RWPE2 (cell line): ENCODE measurements at regions not wholly inside any gene's neighbourhood (a gene's known extent, or its start where the extent isn't known, plus 50 kb on each side); places are given as distances from the start of the nearest gene placed in this dataset.
A peak's percentile ranks its signal among the peaks of the same experiment; 100 is the strongest.

Experiments used
- ATAC-seq: fragments of 200-7000 bp; cut with Tn5 transposase; 3 replicates; pipeline ENCODE4 v1.9.1; 2021; ENCODE audit warnings: low read depth
- DNase-seq: peaks from one replicate; pipeline ENCODE4 v3.0.0-alpha.2; 2020; ENCODE audit warnings: low spot score
- H3K27ac ChIP-seq: fragments of 450-650 bp; 2 replicates; pipeline ENCODE4 v1.5.1; 2017; ENCODE audit warnings: mild to moderate bottlenecking; ENCODE audit not compliant: poor library complexity, severe bottlenecking
- H3K27me3 ChIP-seq: fragments of 250-450 bp; sonication (Bioruptor Pico); 2 replicates; pipeline ENCODE4 v1.5.1; 2021; ENCODE audit warnings: mild to moderate bottlenecking, moderate library complexity; ENCODE audit not compliant: insufficient read depth, poor library complexity, severe bottlenecking
- H3K36me3 ChIP-seq: fragments of 250-450 bp; sonication (Bioruptor Pico); 2 replicates; pipeline ENCODE4 v1.5.1; 2020; ENCODE audit warnings: low read depth, mild to moderate bottlenecking, moderate library complexity
- H3K4me1 ChIP-seq: fragments of 250-450 bp; sonication (Bioruptor Pico); 2 replicates; pipeline ENCODE4 v1.5.1; 2021; ENCODE audit warnings: mild to moderate bottlenecking, moderate library complexity; ENCODE audit not compliant: insufficient read depth, poor library complexity, severe bottlenecking
- H3K4me3 ChIP-seq: fragments of 250-450 bp; sonication (Bioruptor Pico); 2 replicates; pipeline ENCODE4 v1.5.1; 2021; ENCODE audit warnings: mild to moderate bottlenecking, moderate library complexity; ENCODE audit not compliant: severe bottlenecking
- H3K9me3 ChIP-seq: fragments of 250-450 bp; sonication (Bioruptor Pico); 2 replicates; pipeline ENCODE4 v1.5.1; 2021; ENCODE audit warnings: mild to moderate bottlenecking, moderate library complexity; ENCODE audit not compliant: severe bottlenecking
- TF ChIP-seq, protein P1 (sequence below): fragments of 450-650 bp; IDR thresholded peaks from one replicate; pipeline ENCODE4 v1.5.1; 2017; ENCODE audit warnings: mild to moderate bottlenecking, moderate library complexity; ENCODE audit not compliant: poor library complexity, severe bottlenecking

DNA sequence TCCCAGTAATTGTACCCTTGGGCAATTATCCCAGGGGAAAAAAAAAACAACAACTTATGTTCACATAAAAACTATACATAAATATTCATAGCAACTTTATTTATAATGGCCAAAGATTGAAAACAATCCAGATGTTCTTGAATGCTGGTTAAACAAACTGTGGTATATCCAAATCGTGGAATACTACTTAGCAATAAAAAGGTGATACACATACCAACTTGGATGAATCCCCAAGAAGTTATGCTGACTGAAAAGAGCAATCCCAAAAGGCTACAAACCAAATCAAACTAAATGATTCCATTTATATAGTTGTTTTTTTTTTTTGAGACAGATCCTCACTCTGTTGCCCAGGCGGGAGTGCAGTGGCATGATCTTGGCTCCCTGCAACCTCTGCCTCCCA is 129.7 kb downstream of the QRSL1 start:
- Histone ChIP-seq H3K36me3 (no peaks in the 10 kb centered on the region), H3K4me3 (no peak overlapping the region), H3K4me1 (peaks cover 3% of the 10 kb centered on the region), H3K27me3 (no peaks in the 10 kb centered on the region), H3K9me3 (no peaks in the 10 kb centered on the region), H3K27ac (no peak overlapping the region)
- no peak for DNase-seq
- TF ChIP-seq, protein P1, sequence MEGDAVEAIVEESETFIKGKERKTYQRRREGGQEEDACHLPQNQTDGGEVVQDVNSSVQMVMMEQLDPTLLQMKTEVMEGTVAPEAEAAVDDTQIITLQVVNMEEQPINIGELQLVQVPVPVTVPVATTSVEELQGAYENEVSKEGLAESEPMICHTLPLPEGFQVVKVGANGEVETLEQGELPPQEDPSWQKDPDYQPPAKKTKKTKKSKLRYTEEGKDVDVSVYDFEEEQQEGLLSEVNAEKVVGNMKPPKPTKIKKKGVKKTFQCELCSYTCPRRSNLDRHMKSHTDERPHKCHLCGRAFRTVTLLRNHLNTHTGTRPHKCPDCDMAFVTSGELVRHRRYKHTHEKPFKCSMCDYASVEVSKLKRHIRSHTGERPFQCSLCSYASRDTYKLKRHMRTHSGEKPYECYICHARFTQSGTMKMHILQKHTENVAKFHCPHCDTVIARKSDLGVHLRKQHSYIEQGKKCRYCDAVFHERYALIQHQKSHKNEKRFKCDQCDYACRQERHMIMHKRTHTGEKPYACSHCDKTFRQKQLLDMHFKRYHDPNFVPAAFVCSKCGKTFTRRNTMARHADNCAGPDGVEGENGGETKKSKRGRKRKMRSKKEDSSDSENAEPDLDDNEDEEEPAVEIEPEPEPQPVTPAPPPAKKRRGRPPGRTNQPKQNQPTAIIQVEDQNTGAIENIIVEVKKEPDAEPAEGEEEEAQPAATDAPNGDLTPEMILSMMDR: no peak
- no peak for ATAC-seq

DNA sequence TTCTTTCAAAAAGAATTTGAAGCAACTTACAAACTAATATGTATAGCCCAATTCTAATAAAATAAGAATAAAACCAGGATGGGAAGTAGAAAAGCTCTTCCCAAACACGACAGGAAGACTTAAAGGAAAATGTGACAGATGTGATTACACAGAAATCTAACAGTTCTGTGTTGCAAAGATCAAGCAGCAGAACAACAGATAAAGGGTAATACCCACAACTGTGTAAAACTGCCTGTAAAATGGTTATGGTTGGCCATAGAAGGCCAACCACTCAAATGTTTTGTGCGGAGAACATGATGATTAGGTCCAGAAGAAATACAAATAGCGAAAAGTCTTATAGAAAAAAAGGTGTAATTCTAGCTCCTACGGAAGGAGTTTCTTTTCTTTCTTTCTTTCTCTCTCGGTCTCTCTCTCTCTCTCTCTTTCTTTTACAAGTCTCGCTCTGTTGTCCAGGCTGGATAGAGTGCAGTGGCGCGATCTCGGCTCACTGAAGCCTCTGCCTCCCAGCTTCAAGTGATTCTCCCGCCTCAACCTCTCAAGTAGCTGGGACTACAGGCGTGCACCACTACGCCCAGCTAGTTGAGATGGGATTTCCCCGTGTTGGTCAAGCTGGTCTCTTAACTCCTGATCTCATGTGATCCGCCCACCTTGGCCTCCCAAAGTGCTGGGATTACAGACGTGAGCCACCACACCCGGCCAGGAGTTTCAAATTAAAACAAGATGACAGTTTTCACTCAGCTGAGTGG is 128.5 kb downstream of the QRSL1 start:
- H3K9me3 ChIP-seq: no peaks in the 10 kb centered on the region
- no peaks in the 10 kb centered on the region for H3K27me3 ChIP-seq
- H3K4me1 ChIP-seq: peaks cover 3% of the 10 kb centered on the region
- no peak overlapping the region for H3K4me3 ChIP-seq
- no peak overlapping the region for H3K27ac ChIP-seq
- no peak for DNase-seq
- TF ChIP-seq, protein P1: no peak
- no peaks in the 10 kb centered on the region for H3K36me3 ChIP-seq
- ATAC-seq: no peak

DNA sequence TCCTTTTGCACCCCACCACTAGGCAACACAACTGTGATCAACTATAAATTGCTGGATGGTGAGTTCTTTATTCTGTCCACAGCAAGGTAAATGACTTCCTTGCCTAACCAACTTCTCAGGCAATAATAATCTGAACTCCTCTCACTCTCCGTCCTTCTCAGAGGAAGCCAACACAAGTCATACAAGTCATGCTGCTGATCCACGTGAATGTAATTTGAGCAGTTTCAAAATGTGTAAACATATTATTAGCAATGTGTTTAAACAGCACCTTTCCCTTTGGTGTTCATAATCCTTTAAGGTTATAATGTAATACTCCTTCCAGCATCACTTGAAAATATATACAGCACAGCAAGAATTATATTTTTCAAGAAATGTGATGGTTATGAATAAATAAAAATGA is 127.9 kb downstream of the QRSL1 start:
- Histone ChIP-seq H3K9me3 (no peaks in the 10 kb centered on the region), H3K4me1 (peaks cover 3% of the 10 kb centered on the region), H3K27ac (no peak overlapping the region), H3K4me3 (no peak overlapping the region), H3K27me3 (no peaks in the 10 kb centered on the region), H3K36me3 (no peaks in the 10 kb centered on the region)
- TF ChIP-seq, protein P1: no peak
- DNase-seq (no peak), ATAC-seq (peak; percentile 50; the same call in 1 of the 3 replicates)

DNA sequence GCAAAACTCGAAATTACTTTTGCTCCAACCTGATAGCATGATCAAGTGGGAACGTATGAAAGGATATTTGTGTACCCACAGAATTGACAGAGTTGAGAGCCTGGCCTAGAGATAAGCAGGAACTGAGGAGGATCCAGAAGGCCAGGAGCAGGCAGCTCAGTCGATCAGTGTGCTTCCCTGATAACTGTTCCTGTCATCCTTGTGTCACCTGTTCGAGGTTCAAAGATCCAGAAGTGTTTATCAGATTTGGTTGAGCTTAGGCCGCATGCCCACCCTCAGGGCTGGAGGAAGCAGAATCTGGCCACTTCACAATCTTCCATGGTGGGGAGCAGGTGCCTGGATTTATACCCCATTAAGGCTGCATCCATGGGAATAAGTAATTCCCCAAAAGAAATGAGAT is 124.8 kb downstream of the QRSL1 start:
- no peak for DNase-seq
- TF ChIP-seq, protein P1: no peak
- Histone ChIP-seq H3K27me3 (no peaks in the 10 kb centered on the region), H3K27ac (no peak overlapping the region), H3K36me3 (no peaks in the 10 kb centered on the region), H3K4me3 (no peak overlapping the region), H3K4me1 (peaks cover 30% of the 10 kb centered on the region), H3K9me3 (no peaks in the 10 kb centered on the region)
- ATAC-seq: no peak

DNA sequence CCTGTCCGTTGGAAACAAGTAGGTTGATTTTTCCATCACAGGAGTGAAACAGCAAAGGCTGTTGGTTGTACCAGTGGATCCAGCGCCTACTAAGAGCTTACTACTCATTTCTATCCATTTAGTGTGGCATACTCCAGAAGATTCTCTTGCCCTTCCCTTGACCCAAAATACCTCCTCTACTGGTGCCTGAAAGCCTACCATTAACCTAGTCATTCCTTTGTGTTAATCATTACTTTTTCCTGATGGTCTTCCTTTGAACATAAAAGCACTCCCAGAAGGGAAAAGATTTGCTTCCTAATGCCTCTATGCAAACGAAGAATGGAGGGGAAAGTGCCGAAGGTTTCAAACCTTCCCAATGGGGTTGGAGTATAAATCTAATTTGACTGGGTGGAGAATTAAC is 123.3 kb downstream of the QRSL1 start:
- Histone ChIP-seq H3K27ac (peak overlapping the region; percentile 97), H3K4me3 (no peak overlapping the region), H3K27me3 (no peaks in the 10 kb centered on the region), H3K4me1 (peaks cover 40% of the 10 kb centered on the region), H3K36me3 (no peaks in the 10 kb centered on the region), H3K9me3 (no peaks in the 10 kb centered on the region)
- DNase-seq (no peak), ATAC-seq (no peak)
- TF ChIP-seq, protein P1: no peak
